HG03196 (cell line): ENCODE measurements at regions not wholly inside any gene's neighbourhood (a gene's known extent, or its start where the extent isn't known, plus 50 kb on each side); places are given as distances from the start of the nearest gene placed in this dataset.
"Not testable (repeated sequence)": the region's sequence is repeated elsewhere in the genome, so short reads cannot be mapped to it uniquely, and the experiment has no call there.

Source experiments
- ATAC-seq: cut with Tn5 transposase; IDR thresholded peaks from one replicate; pipeline ENCODE4 v1.9.1; 2021; ENCODE audit not compliant: unreplicated experiment

DNA sequence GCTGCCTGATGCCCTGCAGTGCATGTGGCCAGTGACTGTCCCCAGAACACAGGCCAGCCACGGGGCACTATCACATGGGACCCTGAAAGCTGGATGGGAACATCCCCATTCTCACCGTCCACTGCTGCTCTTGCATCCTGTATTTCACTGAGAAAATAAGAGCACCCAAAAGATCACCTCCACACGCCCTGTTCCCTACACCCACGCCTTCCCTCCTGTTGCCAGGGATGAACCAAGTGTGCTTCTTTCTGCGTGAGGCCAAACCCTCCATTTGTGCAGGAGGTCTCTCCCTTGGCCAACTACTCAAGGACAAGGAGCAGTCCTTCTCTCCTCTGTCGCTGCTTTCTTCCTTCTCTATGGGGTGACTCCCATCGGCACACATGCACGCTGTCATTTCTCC, 118.3 kb downstream of the LRRC37A3 start:
- ATAC-seq: not testable (repeated sequence)

GRCh38 chr17:64800361-64800895, 118.8 kb downstream of the LRRC37A3 start:
- not testable (repeated sequence) for ATAC-seq

GRCh38 chr17:64799543-64800188, 119.6 kb downstream of the LRRC37A3 start:
- ATAC-seq: not testable (repeated sequence)

- not testable (repeated sequence) for ATAC-seq
These were observed 120.3 kb downstream of the LRRC37A3 start for GRCh38 chr17:64798961-64799360.

GRCh38 chr17:64798489-64798790, 120.8 kb downstream of the LRRC37A3 start:
- not testable (repeated sequence) for ATAC-seq

GRCh38 chr17:64797746-64798488, 121.4 kb downstream of the LRRC37A3 start:
- not testable (repeated sequence) for ATAC-seq

- ATAC-seq: not testable (repeated sequence)
These were observed 123.9 kb downstream of the LRRC37A3 start for GRCh38 chr17:64795342-64795741.

GRCh38 chr17:64794548-64795274, 124.6 kb downstream of the LRRC37A3 start:
- not testable (repeated sequence) for ATAC-seq

DNA sequence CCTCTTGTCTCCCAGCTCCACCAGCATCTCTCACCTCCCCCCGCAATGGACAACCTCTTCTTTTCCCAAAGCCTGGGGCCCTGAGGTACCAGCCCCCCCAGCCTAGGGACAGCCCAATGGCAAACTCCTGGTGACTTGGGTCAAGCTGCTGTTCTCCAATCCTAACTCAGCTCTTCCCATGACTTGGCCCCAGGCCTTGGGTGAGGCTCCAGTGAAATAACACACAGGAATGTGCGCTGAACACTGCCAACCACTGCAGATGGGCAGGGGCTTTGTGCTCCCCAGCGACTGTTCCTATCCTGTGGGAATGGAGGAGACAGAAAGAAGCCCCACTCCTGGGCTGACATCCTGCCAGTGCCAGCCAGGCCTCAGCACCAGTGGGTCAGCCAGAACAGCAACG, 125.2 kb downstream of the LRRC37A3 start:
- not testable (repeated sequence) for ATAC-seq

DNA sequence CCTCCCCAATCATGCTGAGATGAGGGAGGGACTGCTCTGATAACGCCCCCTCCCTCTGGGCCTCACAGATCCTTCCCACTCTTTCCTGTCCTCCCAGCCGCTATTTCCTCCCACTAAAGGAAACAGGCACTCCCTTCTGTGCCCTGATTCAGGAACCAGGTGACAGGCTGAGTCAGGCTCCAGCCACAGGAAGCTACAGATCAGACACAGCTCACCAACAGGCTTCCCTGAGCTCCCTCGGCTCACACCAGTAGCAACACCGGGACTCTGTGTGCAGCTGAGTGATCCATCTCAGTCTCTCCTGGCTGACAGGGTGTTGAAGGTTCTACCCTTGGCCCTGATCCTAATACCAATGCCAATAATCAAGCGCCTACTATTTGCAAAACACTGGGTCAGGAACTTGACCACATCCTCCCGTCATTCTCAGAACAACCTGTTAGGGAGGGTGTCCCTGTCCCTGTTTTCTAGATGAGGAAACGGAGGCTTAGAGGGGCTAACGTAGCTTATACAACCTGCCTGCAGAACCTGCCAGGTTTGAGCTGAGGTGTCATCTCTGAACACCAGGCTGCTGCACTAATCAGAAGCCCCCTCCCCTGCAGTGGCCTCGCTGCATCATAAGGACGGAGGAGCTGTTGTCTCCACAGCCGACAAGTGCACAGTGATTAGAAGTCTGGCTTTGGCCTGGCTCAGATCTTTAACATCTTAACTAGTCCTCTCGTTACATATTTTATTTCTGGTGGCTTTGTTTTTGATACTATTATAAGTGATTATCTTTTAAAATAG, 126.3 kb downstream of the LRRC37A3 start:
- not testable (repeated sequence) for ATAC-seq

DNA sequence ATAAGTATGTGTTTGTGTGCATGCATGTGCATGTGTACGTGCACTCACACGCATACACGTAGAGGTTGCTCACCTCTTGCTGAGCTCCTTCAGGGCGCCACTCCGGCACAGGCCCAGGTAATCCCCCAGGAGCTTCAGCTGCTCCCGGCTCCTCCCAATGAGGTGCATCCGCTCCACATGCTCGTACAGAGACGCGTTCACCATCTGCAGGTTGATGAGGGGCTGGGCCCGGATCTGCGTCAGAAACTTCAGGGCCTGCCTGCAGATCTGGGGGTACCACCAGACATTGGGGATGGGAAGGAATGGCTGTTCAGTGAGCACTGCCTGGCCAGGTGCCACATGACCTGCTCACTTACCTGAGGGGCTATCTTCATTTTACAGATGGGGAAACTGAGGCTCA, 127.0 kb downstream of the LRRC37A3 start:
- ATAC-seq: not testable (repeated sequence)

DNA sequence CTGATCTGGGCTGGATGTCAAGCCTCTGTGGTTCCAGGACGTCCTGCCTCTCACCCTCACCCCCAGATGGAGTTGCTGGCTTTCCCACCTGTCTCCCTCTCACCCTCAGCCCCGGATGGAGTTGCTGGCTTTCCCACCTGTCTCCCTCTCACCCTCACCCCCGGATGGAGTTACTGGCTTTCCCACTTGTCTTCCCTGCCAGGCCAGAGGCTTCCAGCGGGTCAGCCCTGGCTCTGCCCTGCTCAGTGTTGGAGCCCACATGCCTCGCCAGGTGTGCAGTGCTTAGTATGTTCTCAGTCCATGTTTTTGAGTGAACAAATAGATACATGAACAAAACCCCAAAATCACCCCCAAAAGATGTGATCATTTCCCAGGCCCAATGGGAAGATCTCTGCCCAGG, 127.6 kb downstream of the LRRC37A3 start:
- ATAC-seq: not testable (repeated sequence)

GRCh38 chr17:64791226-64791625, 128.1 kb downstream of the LRRC37A3 start:
- not testable (repeated sequence) for ATAC-seq

GRCh38 chr17:64790690-64791089, 128.6 kb upstream of the SMURF2 start:
- not testable (repeated sequence) for ATAC-seq

DNA sequence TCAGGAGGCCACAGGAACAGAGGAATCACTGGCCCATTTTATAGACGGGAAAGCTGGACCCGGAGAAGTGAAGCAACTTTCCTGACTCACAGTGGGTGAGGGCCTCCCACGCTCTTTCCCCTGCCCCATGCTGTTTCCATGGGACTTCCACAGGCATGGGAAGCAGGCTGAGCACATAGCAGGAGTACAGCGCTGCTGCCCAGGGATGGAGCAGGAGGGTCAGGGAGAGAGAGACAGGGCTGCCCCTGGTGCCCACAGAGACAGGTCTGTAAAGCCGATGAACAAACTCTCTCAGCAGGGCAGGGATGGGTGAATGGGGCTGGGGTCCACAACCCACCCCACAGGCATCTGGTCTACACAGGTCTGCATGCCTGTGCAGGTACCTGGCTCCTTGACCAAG, 128.1 kb upstream of the SMURF2 start:
- ATAC-seq: not testable (repeated sequence)

DNA sequence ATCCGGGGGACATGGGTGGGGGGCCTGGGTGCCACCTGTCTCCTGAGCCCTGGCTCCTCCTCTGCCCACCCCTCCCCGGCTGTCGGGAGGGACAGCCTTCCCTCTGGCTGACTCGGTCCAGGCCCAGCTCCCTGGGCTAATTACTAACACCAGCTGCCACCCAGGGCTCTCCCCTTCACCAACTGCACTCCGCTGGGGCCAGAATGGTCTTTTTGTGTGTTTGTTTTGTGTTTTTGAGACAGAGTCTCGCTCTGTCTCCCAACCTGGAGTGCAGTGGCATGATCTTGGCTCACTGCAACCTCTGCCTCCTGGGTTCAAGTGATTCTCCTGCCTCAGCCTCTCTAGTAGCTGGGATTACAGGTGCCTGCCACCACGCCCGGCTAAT, 126.9 kb upstream of the SMURF2 start:
- not testable (repeated sequence) for ATAC-seq

DNA sequence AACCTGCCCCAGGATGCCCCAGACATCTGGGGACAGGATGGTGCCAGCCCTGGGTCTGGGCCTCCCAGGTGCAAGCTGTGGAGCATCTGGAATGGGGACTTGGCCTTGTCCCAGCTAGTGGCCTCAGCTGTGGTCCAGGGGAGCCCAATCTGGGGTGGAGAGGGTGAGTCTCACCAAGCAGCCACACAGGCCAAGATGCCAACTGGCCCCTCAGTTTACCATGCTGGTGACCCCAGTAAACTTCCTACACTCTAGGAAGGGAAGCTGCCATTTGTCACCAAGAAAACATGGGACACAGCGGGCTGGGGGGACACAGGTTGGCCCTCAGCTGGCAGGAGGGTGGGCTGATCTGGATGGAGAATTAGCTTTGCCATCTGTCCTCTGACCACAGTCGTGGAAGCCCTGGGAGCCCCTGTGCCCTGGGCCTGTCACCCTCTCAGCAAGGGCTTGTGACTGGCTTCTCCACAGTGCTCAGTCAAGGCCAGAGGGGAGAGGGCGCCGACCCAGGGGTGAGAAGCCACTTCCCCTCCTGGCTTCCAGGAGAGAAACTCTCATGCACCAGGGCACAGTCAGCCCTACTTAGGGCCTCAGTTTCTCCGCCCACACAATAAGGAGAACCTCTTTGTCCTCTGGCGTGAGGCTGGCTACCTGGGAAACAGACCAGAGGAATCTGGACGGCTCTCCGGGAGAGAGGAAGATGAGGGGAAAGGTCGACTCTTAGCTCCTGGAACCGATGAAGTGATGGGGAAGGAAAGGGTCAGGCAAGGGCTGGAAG, 126.4 kb upstream of the SMURF2 start:
- no peak for ATAC-seq

DNA sequence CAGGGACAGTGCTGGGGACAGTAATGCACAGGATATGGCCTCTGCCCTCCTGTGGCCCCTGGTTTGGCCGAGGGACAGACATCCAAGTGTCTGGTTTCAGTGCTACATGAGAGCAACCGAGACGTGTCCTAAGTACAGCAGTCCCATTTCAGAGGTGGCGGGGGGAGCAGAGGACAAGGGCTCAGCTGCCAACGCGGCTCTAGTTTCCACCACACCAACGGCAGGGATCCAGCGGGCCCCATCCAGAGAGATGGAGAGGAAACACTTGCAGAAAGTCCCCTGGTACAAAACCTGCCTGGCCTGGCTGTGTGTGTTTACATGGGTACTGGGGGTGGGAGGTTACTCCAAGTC, 125.8 kb upstream of the SMURF2 start:
- ATAC-seq: no peak

DNA sequence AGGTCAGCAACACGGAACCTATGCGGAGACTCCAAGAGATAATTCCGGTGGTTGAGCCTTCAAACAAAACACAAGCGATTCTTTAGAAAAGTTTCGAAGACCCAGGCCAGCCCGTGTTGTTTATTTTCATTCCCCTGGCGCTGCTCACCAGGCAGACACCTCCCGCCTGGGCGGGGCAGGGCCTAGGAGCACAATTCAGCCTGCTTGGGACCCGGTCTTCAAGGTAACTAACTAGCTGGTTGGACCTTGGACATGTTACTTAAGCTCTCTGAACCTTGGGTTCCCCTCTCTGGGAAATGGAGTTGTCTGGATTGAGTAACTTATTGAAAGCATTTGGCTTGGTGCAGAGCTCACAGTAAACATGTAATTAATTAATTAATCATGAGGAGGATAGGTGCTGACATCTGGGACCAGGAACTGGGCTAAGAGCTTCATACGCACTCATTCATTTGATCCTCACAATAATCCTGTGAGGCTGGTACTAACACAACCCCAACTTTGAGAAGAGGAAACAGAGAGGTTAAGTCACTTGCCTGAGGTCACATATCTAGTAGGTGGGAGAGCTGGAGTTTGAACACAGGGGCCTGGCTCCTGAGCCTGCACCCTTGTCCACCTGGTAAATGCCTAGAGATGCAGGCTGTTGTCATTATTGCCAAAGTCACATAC, 125.3 kb upstream of the SMURF2 start:
- no peak for ATAC-seq

- no peak for ATAC-seq
These were observed 124.2 kb upstream of the SMURF2 start for GRCh38 chr17:64786337-64786736.
